ENCODE measurements at regions not wholly inside any gene's neighbourhood (a gene's known extent, or its start where the extent isn't known, plus 50 kb on each side); places are given as distances from the start of the nearest gene placed in this dataset.
A peak's percentile ranks its signal among the peaks of the same experiment; 100 is the strongest.

DNA sequence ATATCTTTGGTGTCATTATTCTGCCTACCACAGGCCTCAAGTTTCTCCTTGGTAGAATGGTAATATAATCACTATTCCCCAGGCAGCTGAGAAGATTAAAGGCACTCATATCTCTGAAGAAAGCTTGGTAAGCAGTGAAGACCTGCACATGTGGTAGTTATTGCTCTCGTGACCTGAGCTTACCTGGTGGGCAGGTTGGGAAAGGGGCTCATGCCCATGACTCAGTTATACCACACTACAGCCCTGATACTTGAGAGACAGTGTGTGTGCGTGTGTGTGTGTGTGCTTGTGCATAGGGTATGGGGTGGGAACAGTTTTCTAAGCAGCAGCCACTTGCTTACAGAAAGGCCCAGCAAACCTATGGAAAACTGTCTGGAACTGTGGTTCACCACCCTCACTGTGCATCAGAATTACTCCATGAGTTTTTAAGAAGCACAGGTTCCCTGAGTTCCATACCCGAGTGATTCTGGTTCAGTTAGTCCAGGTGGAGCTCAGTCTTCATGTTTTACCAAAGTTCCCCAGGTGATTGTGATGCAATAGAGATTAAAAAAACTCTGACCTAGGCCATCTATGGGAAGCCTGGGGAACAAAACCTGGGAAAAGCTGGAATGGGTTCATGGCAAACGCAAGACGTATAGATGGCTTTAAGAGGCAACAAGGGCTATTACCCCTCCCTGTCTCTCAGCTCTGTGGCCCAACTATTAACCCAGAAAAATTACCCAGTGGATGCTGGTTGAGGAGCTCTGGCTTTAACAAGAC is 79.0 kb upstream of the ZBED5 start:
- H3K9me3 Mint-ChIP-seq = no peaks in the 10 kb centered on the region
- CTCF ChIA-PET = interaction anchor here (1.0 to 1.6 kb wide), 3 partner anchors 74 to 91 kb away, joined by 4 to 8 read pairs (median 6); no protein-coding TSS in a partner anchor
- H3K4me3 Mint-ChIP-seq = no peak overlapping the region
- H3K27me3 Mint-ChIP-seq (ENCODE audit: low read depth) = no peaks in the 10 kb centered on the region
- TF ChIP-seq MYBL2 (CRISPR knock-in tag; IDR thresholded peaks at IDR 0.05) = no peak
- TF ChIP-seq, protein P1, sequence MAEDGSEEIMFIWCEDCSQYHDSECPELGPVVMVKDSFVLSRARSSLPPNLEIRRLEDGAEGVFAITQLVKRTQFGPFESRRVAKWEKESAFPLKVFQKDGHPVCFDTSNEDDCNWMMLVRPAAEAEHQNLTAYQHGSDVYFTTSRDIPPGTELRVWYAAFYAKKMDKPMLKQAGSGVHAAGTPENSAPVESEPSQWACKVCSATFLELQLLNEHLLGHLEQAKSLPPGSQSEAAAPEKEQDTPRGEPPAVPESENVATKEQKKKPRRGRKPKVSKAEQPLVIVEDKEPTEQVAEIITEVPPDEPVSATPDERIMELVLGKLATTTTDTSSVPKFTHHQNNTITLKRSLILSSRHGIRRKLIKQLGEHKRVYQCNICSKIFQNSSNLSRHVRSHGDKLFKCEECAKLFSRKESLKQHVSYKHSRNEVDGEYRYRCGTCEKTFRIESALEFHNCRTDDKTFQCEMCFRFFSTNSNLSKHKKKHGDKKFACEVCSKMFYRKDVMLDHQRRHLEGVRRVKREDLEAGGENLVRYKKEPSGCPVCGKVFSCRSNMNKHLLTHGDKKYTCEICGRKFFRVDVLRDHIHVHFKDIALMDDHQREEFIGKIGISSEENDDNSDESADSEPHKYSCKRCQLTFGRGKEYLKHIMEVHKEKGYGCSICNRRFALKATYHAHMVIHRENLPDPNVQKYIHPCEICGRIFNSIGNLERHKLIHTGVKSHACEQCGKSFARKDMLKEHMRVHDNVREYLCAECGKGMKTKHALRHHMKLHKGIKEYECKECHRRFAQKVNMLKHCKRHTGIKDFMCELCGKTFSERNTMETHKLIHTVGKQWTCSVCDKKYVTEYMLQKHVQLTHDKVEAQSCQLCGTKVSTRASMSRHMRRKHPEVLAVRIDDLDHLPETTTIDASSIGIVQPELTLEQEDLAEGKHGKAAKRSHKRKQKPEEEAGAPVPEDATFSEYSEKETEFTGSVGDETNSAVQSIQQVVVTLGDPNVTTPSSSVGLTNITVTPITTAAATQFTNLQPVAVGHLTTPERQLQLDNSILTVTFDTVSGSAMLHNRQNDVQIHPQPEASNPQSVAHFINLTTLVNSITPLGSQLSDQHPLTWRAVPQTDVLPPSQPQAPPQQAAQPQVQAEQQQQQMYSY (CRISPR knock-in tag; IDR thresholded peaks at IDR 0.05) = peak; percentile 76
- POLR2A ChIA-PET = interaction anchor here (0.9 kb wide), 1 partner anchor 122 kb away, joined by 8 read pairs; no protein-coding TSS in a partner anchor
- ATAC-seq = no peak
- H3K27ac Mint-ChIP-seq = no peak overlapping the region
- no peak for DNase-seq (ENCODE audit: low spot score)
- H3K36me3 Mint-ChIP-seq = no peaks in the 10 kb centered on the region
- H3K4me1 Mint-ChIP-seq = peaks cover 18% of the 10 kb centered on the region

DNA sequence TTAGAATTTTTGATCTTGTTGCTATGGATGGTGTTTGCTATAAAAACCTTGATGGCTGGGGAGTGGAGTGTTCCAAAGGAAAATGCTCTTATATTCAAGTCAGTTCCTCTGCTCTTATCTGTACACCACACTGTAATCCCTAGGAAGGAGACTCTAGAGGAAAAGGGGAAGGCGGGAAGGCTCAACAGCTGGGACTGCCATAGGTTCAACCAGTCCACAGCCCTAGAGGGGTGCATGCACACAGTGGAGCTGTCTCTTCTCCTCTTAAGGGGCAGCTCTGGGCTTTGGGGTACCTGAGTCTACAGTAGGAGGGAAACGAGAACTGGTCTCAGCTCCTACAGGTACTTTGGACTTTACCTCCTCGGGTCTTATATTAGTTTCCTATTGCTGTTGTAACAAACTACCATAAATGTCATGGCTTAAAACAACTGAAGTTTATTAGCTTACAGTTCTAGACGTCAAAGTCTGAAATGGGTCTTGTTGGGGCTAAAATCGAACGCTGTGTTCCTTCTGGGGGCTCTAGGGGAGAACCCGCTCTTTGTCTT is 77.2 kb upstream of the ZBED5 start:
- POLR2A ChIA-PET = interaction anchor here (0.6 to 2.2 kb wide), 4 partner anchors 34 to 126 kb away, joined by 3 to 23 read pairs (median 6); partner anchors contain the start of genes EIF4G2 and ZBED5
- CTCF ChIA-PET = interaction anchor here (1.1 to 3.3 kb wide), 14 partner anchors 51 to 586 kb away, joined by 3 to 150 read pairs (median 21); partner anchors contain the start of gene EIF4G2
- H3K36me3 Mint-ChIP-seq = no peaks in the 10 kb centered on the region
- DNase-seq (ENCODE audit: low spot score) (no peak), ATAC-seq (no peak)
- no peak overlapping the region for H3K27ac Mint-ChIP-seq
- H3K4me3 Mint-ChIP-seq = peak overlapping the region; percentile 84
- H3K9me3 Mint-ChIP-seq = no peaks in the 10 kb centered on the region
- peaks cover 20% of the 10 kb centered on the region for H3K4me1 Mint-ChIP-seq
- H3K27me3 Mint-ChIP-seq (ENCODE audit: low read depth) = peaks cover 6% of the 10 kb centered on the region
- no peak for TF ChIP-seq NR3C1 (CRISPR knock-in tag; conservative IDR thresholded peaks at IDR 0.05; ENCODE audit: low read depth)
- no peak for TF ChIP-seq TEAD1 (CRISPR knock-in tag; IDR thresholded peaks at IDR 0.05)
- TF ChIP-seq, protein P2, sequence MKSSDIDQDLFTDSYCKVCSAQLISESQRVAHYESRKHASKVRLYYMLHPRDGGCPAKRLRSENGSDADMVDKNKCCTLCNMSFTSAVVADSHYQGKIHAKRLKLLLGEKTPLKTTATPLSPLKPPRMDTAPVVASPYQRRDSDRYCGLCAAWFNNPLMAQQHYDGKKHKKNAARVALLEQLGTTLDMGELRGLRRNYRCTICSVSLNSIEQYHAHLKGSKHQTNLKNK (CRISPR knock-in tag; IDR thresholded peaks at IDR 0.05) = no peak

DNA sequence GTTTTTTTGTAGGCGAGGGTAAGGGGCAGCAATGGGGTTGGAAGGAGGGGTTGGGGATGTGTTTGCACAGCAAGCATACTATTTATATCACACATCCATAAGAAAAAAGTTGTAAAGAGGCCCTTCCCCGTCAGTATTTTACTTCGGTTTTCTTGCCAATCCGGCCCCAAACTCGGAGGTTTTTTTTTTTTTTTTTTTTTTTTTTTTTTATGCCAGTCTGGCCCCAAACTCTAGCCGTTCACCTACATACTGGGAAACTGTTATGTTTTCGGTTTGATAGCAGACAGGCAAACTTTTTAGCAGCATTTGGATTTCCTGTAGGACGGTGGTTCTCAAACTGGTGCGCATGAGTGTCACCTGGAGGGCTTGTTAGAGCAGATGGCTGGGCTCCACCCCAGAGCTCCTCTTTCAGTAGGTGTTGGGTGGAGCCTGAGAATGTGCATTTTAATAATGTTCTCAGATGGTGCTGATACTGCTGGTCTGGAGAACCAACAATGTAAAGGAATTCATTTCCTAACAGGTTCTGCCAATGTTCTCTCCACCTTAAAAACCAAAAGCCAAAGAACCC is 76.5 kb upstream of the ZBED5 start:
- ChIA-PET CTCF (interaction anchor here (0.5 to 3.3 kb wide), 74 partner anchors 9 to 915 kb away, joined by 3 to 150 read pairs (median 5); partner anchors contain the start of genes EIF4G2, GALNT18 and ZBED5), POLR2A (interaction anchor here (0.5 to 2.2 kb wide), 9 partner anchors 8 to 142 kb away, joined by 3 to 23 read pairs (median 5); partner anchors contain the start of genes EIF4G2 and ZBED5)
- Mint-ChIP-seq H3K4me1 (peaks cover 20% of the 10 kb centered on the region), H3K4me3 (peak overlapping the region; percentile 84), H3K36me3 (no peaks in the 10 kb centered on the region), H3K27ac (peak overlapping the region; percentile 73; the same call in 1 of the 2 replicates), H3K27me3 (ENCODE audit: low read depth) (peaks cover 13% of the 10 kb centered on the region), H3K9me3 (no peaks in the 10 kb centered on the region)
- DNase-seq (ENCODE audit: low spot score) (no peak), ATAC-seq (no peak)
- TF ChIP-seq SP1 (CRISPR knock-in tag; conservative IDR thresholded peaks at IDR 0.05) (no peak), RORB (CRISPR knock-in tag; IDR thresholded peaks at IDR 0.05) (no peak), EMX1 (CRISPR knock-in tag; IDR thresholded peaks at IDR 0.05) (no peak), GABPB1 (CRISPR knock-in tag; IDR thresholded peaks at IDR 0.05) (no peak), ZNF138 (CRISPR knock-in tag; conservative IDR thresholded peaks at IDR 0.05) (no peak), ZNF263 (CRISPR knock-in tag; IDR thresholded peaks at IDR 0.05; ENCODE audit: low read depth) (no peak), ZNF121 (CRISPR knock-in tag; IDR thresholded peaks at IDR 0.05) (no peak)
- TF ChIP-seq, protein P3, sequence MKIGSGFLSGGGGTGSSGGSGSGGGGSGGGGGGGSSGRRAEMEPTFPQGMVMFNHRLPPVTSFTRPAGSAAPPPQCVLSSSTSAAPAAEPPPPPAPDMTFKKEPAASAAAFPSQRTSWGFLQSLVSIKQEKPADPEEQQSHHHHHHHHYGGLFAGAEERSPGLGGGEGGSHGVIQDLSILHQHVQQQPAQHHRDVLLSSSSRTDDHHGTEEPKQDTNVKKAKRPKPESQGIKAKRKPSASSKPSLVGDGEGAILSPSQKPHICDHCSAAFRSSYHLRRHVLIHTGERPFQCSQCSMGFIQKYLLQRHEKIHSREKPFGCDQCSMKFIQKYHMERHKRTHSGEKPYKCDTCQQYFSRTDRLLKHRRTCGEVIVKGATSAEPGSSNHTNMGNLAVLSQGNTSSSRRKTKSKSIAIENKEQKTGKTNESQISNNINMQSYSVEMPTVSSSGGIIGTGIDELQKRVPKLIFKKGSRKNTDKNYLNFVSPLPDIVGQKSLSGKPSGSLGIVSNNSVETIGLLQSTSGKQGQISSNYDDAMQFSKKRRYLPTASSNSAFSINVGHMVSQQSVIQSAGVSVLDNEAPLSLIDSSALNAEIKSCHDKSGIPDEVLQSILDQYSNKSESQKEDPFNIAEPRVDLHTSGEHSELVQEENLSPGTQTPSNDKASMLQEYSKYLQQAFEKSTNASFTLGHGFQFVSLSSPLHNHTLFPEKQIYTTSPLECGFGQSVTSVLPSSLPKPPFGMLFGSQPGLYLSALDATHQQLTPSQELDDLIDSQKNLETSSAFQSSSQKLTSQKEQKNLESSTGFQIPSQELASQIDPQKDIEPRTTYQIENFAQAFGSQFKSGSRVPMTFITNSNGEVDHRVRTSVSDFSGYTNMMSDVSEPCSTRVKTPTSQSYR (CRISPR knock-in tag; IDR thresholded peaks at IDR 0.05) = no peak
